ENCODE measurements at regions not wholly inside any gene's neighbourhood (a gene's known extent, or its start where the extent isn't known, plus 50 kb on each side); places are given as distances from the start of the nearest gene placed in this dataset.
A peak's percentile ranks its signal among the peaks of the same experiment; 100 is the strongest.

DNA sequence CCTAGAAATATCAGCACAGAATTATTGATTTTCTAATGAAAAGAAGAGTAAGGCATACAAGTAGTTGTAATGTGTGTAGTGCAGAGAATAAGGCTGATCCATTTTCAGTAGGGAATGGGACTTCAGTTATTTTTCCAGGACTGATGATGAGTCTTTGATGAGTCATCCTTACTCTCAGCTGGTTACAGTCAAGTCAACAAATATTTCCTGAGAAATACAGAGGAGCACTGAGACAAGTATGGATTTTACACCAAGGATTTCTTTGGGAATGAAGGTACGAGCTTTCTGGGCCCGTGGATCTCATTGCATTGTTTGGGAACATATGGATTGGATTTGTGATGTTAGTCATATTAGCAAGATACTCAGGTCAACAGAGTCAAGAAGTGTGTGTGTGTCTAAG lies 502.7 kb downstream of the FGF9 start:
- H3K36me3 ChIP-seq (ENCODE audit: low read depth), result no peaks in the 10 kb centered on the region
- TF ChIP-seq CTCF (IDR thresholded peaks at IDR 0.05; ENCODE audit: poor library complexity, severe bottlenecking), result no peak
- H3K27me3 ChIP-seq (ENCODE audit: insufficient read depth, poor library complexity, severe bottlenecking), result no peaks in the 10 kb centered on the region
- no peak overlapping the region for H3K4me3 ChIP-seq (ENCODE audit: severe bottlenecking)
- H3K9me3 ChIP-seq (ENCODE audit: severe bottlenecking), result no peaks in the 10 kb centered on the region
- ATAC-seq (ENCODE audit: low read depth) (peak; percentile 73), DNase-seq (ENCODE audit: low spot score) (no peak)
- H3K4me1 ChIP-seq (ENCODE audit: insufficient read depth, poor library complexity, severe bottlenecking), result no peaks in the 10 kb centered on the region
- H3K27ac ChIP-seq (ENCODE audit: poor library complexity, severe bottlenecking), result no peak overlapping the region

- H3K4me1 ChIP-seq (ENCODE audit: insufficient read depth, poor library complexity, severe bottlenecking), result no peaks in the 10 kb centered on the region
- DNase-seq (ENCODE audit: low spot score) (no peak), ATAC-seq (ENCODE audit: low read depth) (no peak)
- no peaks in the 10 kb centered on the region for H3K9me3 ChIP-seq (ENCODE audit: severe bottlenecking)
- no peak overlapping the region for H3K27ac ChIP-seq (ENCODE audit: poor library complexity, severe bottlenecking)
- H3K36me3 ChIP-seq (ENCODE audit: low read depth), result no peaks in the 10 kb centered on the region
- no peak overlapping the region for H3K4me3 ChIP-seq (ENCODE audit: severe bottlenecking)
- TF ChIP-seq CTCF (IDR thresholded peaks at IDR 0.05; ENCODE audit: poor library complexity, severe bottlenecking), result no peak
- no peaks in the 10 kb centered on the region for H3K27me3 ChIP-seq (ENCODE audit: insufficient read depth, poor library complexity, severe bottlenecking)
These were observed 504.4 kb downstream of the FGF9 start for GRCh38 chr13:22175241-22175640.

- Histone ChIP-seq H3K4me3 (ENCODE audit: severe bottlenecking) (no peak overlapping the region), H3K4me1 (ENCODE audit: insufficient read depth, poor library complexity, severe bottlenecking) (no peaks in the 10 kb centered on the region), H3K27ac (ENCODE audit: poor library complexity, severe bottlenecking) (no peak overlapping the region), H3K27me3 (ENCODE audit: insufficient read depth, poor library complexity, severe bottlenecking) (no peaks in the 10 kb centered on the region), H3K36me3 (ENCODE audit: low read depth) (no peaks in the 10 kb centered on the region), H3K9me3 (ENCODE audit: severe bottlenecking) (no peaks in the 10 kb centered on the region)
- no peak for TF ChIP-seq CTCF (IDR thresholded peaks at IDR 0.05; ENCODE audit: poor library complexity, severe bottlenecking)
- DNase-seq (ENCODE audit: low spot score), result no peak
- no peak for ATAC-seq (ENCODE audit: low read depth)
These were observed 504.9 kb downstream of the FGF9 start for GRCh38 chr13:22175815-22176214.

DNA sequence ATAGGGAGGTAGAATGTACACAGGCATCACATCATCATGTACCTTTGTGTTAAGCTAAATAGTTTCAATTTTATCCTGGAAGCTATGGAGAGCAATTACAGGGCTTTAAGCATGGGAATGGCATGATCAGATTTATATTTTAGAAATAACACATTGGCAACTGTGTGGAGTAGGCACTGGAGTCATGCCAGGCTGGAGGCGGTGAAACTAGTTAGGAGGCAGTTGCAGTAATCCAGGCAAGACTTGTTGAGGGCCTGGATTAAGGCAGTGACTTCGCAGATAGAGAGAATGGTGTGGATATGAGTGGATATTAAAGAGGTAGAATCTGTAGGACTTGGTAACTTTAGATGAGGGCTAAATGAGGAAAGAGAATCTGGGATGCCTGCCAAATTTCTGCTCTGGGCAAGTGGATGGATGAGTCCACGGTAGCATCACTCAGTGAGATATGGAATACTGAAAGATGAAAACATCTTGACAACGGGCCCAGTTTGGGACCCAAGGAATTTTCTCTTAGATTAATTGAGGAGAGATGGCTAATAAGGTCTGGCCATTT lies 506.2 kb downstream of the FGF9 start:
- H3K4me1 ChIP-seq (ENCODE audit: insufficient read depth, poor library complexity, severe bottlenecking), result no peaks in the 10 kb centered on the region
- no peaks in the 10 kb centered on the region for H3K9me3 ChIP-seq (ENCODE audit: severe bottlenecking)

More for the DNA sequence above, 506.2 kb downstream of the FGF9 start:
- DNase-seq (ENCODE audit: low spot score), result no peak
- no peak for ATAC-seq (ENCODE audit: low read depth)
- H3K27ac ChIP-seq (ENCODE audit: poor library complexity, severe bottlenecking), result no peak overlapping the region
- no peak overlapping the region for H3K4me3 ChIP-seq (ENCODE audit: severe bottlenecking)
- TF ChIP-seq CTCF (IDR thresholded peaks at IDR 0.05; ENCODE audit: poor library complexity, severe bottlenecking), result no peak
- no peaks in the 10 kb centered on the region for H3K27me3 ChIP-seq (ENCODE audit: insufficient read depth, poor library complexity, severe bottlenecking)
- no peaks in the 10 kb centered on the region for H3K36me3 ChIP-seq (ENCODE audit: low read depth)
